AG09309 (cell line): ENCODE measurements at regions not wholly inside any gene's neighbourhood (a gene's known extent, or its start where the extent isn't known, plus 50 kb on each side); places are given as distances from the start of the nearest gene placed in this dataset.

ENCODE experiments used
- DNase-seq: peaks from one replicate; pipeline ENCODE4 v3.0.0-alpha.2; 2010; ENCODE audit warnings: low read depth
- H3K4me3 ChIP-seq: 2 replicates; pipeline ENCODE4 v1.5.1; 2011; ENCODE audit warnings: mild to moderate bottlenecking, low read depth, low read length, moderate library complexity; ENCODE audit not compliant: control insufficient read depth
- TF ChIP-seq, protein P1 (sequence below): IDR thresholded peaks from 2 replicates; pipeline ENCODE4 v1.5.1; 2011; ENCODE audit warnings: mild to moderate bottlenecking, low read depth, low read length, inconsistent platforms; ENCODE audit not compliant: insufficient read depth, control insufficient read depth; ENCODE audit errors: missing control alignments

- H3K4me3 ChIP-seq = no peak overlapping the region
- no peak for DNase-seq
- TF ChIP-seq, protein P1, sequence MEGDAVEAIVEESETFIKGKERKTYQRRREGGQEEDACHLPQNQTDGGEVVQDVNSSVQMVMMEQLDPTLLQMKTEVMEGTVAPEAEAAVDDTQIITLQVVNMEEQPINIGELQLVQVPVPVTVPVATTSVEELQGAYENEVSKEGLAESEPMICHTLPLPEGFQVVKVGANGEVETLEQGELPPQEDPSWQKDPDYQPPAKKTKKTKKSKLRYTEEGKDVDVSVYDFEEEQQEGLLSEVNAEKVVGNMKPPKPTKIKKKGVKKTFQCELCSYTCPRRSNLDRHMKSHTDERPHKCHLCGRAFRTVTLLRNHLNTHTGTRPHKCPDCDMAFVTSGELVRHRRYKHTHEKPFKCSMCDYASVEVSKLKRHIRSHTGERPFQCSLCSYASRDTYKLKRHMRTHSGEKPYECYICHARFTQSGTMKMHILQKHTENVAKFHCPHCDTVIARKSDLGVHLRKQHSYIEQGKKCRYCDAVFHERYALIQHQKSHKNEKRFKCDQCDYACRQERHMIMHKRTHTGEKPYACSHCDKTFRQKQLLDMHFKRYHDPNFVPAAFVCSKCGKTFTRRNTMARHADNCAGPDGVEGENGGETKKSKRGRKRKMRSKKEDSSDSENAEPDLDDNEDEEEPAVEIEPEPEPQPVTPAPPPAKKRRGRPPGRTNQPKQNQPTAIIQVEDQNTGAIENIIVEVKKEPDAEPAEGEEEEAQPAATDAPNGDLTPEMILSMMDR = no peak
These were observed 260.9 kb downstream of the ICOS start for GRCh38 chr2:204197336-204198005.

- no peak overlapping the region for H3K4me3 ChIP-seq
- no peak for DNase-seq
- TF ChIP-seq, protein P1 = no peak
These were observed 262.8 kb downstream of the ICOS start for GRCh38 chr2:204199357-204199756.

DNA sequence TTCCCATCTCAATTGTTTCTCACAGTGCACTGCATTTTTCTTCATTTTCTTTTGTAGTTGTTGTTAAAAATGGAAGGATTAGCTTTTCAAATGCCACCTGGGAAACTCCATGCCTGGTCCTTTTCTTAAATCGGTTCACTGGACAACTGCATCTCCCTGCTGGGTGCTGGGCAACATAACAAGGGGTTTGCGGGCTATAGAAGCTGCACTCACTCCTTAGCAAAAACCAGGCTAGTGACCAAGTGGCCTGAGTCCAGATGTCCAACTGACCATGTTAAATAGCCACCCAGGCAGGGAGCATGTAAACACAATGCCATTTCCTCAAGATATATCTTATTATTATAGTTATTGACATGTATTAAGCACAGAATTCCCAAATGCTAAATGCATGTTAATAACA is 264.9 kb downstream of the ICOS start:
- TF ChIP-seq, protein P1 = no peak
- H3K4me3 ChIP-seq = no peak overlapping the region
- no peak for DNase-seq

GRCh38 chr2:204202253-204202652 is 265.7 kb downstream of the ICOS start:
- DNase-seq = no peak
- TF ChIP-seq, protein P1 = no peak

DNA sequence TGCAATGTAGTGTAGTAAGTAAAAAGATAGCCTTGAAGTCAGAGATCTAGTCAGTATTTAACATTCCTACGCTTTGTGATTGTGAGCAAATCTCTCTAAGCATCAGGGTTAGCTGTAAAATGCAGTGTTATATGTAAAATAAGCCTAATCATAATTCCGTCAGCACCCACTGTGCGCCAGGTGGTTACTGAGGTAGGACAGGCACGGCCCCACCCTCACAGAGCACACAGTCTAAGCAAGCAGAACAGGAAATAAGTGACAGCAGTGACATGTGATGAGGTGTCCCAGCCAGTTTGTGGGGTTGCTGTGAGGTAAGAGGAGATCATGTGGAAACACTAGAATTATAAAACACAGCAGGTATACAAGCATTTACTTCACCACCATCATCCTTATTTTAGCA is 267.1 kb downstream of the ICOS start:
- H3K4me3 ChIP-seq = no peak overlapping the region
- DNase-seq = no peak
- TF ChIP-seq, protein P1 = no peak

More at GRCh38 chr2:204202253-204202652, 265.7 kb downstream of the ICOS start:
- H3K4me3 ChIP-seq = no peak overlapping the region

- H3K4me3 ChIP-seq = no peak overlapping the region
- DNase-seq = no peak
- TF ChIP-seq, protein P1 = no peak
These were observed 268.5 kb downstream of the ICOS start for GRCh38 chr2:204205082-204205481.
